Stimulated activated CD4-positive, alpha-beta T cell treated with anti-CD3 and anti-CD28 coated beads, Interleukin-1b, Interleukin-23, amount 100 ng/mL, for 48 hours (primary cell): ENCODE measurements at regions not wholly inside any gene's neighbourhood (a gene's known extent, or its start where the extent isn't known, plus 50 kb on each side); places are given as distances from the start of the nearest gene placed in this dataset.
"Not testable (repeated sequence)": the region's sequence is repeated elsewhere in the genome, so short reads cannot be mapped to it uniquely, and the experiment has no call there.

Experiments used
- DNase-seq: peaks from one replicate; pipeline ENCODE4 v3.0.0-alpha.2; 2020

DNA sequence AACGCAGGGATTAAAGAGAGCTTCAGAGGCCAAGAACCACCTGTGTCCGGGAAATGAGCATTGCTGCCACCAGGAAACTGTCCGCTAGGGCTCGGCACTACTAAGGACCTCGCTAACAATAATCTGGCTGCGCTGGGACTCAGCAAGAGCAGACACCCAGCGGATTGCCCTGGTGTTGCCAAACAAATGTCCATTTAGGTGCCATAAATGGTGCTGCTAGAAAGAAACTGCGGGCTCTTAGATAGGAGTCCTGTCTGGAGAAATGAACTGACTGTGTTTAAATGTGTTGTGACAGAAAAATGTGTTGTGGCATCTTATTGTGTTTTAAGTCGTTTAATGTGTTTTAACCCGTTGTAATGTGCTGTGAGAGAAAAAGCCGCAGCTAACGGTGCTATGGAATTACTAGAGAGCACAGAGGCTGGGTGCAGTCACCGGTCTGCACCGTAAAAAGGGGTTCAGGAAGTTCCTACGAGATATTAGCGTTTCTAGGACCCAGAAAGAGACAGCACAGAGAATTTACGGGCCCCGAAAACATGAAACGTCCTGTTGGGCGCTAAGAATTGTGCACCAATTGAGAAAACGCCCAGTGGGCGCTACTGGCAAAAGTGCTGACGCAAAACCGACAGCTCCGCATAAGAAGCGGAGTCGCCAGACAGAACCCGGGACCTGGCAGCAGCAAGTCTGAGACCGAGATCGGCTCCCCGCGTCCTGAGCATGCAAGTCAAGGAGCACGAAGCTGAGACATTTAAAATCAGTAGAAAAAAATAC is 90.6 kb downstream of the ANXA2R start:
- peak; percentile 63 for DNase-seq

DNA sequence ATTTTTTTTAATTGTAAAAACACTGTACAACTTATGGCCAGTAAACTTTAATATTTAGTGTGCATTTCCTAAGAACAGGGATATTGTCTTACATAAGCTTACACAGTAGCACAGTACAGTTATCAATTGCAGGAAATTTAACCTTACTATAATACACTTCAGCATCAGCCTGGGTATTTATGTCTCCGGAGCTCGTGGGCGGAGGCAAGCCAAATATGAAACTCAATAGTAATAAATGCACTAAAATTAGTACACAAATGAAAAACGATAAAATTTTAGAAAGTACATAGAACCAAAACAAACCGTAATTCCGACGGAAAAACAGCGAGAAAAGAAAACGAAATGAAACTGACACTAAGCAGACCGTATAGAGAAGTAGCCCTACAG is 91.2 kb downstream of the ANXA2R start:
- DNase-seq = peak; percentile 19

DNA sequence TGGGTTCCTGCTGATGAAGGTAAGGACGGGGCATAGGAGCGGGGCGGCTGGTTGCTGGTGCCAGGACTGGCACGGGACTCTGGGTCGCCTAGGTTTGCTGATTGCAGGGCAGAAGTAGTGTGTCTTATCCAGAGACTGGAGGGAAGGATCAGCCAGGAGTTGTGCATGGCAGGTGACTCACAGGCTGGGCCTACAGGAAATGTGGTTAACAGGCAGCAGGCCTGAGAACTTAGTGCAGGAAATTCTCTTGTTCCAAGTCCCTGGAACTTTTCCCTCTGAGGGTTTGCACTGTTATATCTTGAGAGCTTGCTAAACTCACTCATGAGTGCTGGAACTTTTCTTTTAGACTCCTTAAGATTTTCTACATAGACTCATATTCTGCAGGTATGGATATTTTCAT is 95.1 kb downstream of the ANXA2R start:
- no peak for DNase-seq

DNA sequence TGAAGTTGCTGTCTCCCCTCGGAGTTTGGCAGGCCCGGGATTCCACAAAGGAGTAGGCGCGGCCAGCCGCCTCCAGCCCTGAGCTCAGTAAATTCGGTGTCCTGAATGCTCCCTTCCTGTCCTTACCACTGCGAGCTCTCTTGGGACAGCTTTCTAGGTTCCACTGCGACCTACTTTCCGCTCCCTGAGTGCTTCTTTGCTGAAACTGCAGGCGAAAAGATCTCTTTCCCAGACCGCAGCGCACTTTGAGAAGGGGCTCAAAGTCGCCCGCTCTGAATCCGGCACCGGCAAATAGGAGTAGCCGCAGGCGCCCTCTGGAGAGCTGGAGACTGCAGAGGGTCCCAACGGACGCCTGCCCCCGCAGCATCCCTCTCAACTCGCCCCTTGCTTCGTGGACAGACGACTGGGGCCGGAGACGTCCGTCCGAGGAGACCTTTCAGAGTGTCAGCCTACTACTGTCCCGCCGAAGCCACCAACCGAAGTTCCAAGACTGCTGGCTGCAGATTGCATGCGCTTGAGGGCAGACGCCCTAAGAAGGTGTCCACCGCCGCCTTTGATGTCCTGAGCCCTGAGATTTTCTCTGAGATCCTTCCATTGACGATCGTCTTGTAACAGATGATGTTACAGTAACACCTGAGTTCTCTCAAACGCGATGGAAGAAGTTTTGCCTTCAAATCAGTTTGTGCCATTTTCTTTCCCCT is 96.0 kb downstream of the ANXA2R start:
- DNase-seq = no peak

DNA sequence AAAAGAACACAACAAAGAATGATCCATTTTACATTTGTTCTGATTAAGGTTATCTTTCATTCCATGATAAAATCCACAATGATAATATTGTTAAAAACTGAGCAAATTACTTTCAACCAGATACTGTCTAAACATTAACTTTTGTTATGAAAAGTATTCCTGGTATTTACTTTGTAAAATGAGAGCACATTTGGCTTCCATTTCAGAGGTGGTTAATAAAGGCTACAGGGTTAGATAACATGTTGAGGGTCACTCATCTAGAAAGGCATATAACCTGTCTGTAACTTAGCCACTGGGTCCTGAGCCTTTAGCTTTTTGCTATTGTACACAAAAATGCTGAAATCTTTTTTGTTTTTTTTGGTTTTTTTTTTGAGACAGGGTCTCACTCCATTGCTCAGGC is 99.3 kb downstream of the ANXA2R start:
- DNase-seq = no peak

DNA sequence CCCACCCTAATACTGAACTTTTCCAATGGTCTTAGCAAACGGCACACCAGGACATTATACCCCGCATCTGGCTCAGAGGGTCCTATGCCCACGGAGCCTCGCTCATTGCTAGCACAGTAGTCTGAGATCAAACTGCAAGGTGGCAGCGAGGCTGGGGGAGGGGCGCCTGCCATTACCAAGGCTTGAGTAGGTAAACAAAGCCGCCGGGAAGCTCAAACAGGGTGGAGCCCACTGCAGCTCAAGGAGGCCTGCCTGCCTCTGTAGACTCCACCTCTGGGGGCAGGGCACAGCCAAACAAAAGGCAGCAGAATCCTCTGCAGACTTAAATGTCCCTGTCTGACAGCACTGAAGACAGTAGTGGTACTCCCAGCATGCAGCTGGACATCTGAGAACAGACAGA is 108.1 kb downstream of the ANXA2R start:
- not testable (repeated sequence) for DNase-seq

DNA sequence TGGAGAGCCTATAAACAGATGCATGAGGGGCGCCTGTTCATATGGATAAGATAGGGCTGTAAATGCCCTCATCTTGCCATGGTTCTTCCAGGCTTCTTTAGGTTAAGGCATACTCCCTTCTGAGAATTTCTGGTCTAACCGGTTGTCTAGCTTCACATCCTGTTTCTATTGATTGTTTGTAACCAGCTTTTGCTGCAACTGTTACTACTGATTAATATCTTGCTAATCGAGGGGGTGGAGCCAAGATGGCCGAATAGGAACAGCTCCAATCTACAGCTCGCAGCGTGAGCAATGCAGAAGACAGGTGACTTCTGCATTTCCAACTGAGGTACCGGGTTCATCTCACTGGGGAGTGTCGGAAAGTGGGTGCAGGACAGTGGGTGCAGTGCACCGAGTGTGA is 108.7 kb downstream of the ANXA2R start:
- DNase-seq = not testable (repeated sequence)

DNA sequence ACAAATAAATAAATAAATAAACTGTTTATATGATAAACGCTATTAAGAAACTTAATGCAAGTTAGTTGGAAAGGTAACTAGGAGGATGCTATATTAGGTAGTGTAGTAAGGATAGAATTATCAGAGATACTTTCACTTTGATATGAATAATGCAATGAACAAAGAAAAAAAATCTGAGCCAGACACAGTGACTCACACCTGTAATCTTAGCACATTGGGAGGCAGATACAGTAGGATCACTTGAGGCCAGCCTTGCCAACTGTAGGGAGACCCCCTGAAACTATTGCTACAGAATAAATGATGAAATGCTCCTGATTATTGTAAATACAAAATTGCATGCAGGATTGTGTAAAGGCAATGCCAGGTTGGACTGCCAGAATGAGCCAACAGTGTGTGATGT is 109.2 kb downstream of the ANXA2R start:
- DNase-seq = no peak

DNA sequence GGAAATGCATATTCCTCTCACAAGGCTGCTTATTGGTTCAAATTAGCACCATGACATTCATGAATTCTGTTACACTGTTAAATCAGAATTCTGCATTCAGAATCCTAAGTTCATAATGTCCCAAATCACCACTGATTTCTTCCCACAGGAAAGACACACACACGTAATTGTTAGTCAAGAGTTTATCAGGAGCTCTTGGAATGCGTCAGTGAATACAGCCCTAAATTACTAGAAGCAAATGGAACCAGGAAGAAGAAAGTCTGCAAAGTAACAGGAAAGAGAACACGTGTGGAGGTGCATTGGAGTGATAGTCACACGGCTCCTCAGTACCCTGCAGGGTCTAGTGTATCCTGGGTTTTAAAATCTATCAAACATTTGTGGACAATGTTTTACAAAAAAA is 110.2 kb downstream of the ANXA2R start:
- no peak for DNase-seq

DNA sequence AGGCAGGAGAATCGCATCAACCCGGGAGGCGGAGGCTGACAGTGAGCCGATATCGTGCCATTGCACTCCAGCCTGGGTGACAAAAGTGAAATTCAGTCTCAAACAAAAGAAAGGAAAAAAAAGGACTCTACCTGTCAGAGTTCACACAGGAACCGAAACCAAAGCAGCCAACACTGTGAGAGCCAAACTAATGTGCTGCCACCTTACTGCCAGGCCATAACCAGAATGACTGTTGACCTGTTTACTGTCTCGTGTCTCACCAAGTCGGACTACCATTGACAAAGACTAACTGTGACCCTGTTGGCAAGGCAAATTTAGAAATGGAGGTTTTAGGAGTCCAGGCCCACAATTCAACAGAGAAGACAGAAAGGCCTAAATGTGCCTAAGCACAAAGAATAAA is 112.4 kb downstream of the ANXA2R start:
- no peak for DNase-seq

DNA sequence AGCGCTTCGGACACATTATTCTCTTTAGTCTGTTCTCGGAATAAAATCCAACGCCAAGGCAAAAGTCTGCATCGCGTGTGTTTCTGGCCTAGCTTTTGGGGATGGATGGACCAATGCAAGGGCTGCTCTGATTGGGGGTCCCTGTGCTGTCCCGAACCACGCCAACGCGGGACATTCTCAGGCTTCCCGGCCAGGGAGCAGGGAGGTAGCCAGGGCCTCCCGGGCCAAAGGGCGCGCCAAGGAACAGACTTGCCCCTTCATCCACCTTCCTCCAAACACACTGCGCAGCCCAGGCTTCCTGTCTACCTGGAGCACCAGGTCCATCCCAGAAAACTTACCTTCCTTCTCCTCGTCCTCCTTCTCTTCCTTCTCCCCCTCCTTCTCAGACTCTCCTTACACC is 113.0 kb upstream of the SELENOP start:
- DNase-seq = no peak

DNA sequence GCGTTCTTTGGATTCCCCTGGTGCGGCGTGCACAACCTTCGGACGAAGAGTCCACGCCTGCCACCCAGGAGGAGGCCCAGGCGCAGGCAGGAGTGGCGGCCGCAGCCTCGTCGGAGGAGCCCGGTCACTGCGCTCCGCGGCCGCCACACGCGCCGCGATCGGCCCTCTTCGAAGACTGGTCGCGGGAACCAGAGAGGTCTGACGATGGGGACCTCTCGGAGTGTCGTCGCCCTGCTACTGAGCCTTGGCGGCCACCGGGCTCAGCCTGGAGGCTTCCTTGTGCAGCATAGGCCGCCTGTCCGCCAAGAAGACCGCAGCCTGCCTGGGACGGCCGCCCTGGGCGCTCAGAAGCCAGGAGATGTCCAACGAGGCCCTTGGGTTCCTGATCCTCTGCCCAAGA is 112.5 kb upstream of the SELENOP start:
- DNase-seq = no peak

DNA sequence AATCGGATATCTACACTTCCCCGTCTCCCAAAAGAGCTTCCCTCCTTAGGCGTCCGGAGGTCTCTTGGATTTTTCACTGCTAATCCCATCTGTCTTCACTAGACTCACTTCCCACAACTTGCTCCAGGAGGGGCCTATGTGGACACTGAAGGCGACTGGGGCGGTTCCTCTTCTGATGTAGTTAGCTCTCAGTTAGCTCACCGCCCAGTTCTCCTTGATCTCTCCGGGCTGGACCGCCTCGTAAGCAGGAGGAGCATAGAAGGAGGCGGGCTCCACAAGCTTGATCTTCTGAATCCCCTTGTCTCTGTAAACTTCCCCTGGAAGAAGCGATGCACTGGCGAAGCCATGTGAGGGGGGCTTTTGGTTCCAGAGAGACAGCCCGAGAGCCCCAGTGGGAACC is 112.0 kb upstream of the SELENOP start:
- DNase-seq = no peak

DNA sequence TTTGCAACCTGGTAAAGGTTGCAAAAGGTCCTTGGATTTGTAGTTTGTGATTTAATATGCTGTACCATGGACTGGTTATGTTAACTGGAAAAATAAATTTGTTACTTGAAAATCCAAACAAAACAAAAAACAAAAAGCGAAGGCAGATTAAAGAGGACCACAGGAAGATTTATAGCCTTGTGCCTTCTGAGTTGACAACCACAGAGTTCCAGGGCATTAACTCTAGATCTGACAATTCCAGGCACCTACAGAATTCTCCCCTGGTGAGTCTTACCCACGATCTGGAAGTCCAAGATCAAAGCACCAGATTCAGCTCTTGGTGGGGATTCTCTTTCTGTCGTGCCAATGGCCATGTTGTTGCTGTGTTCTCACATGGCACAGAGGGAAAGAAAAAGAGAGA is 107.9 kb upstream of the SELENOP start:
- no peak for DNase-seq

DNA sequence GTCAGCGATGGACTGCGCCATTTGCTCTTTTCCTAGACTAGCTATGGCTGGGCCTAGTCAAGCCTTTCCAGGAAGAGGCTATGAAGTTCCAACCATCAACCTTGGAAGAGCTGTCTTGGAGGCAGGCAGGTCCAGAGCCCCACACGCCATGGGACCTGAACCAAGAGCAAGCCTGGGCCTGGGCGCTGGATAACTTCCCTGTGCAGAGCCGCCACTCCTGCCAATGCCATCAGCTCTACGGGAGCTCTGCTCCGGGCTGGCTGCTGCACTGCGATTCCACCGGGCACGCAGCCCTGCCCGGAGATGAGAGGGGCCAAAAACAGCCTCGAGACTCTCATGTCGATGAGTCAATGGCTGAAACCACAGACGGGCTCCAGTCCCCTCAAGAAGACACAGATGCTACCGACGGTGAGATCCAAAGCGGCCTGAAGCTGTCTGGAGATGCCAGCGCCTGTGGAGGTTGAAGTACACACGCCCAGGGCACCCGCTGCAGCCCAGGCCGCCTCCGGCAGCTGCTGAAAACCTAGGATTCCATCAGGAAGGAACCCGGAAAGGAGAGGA is 103.7 kb upstream of the SELENOP start:
- DNase-seq = no peak

DNA sequence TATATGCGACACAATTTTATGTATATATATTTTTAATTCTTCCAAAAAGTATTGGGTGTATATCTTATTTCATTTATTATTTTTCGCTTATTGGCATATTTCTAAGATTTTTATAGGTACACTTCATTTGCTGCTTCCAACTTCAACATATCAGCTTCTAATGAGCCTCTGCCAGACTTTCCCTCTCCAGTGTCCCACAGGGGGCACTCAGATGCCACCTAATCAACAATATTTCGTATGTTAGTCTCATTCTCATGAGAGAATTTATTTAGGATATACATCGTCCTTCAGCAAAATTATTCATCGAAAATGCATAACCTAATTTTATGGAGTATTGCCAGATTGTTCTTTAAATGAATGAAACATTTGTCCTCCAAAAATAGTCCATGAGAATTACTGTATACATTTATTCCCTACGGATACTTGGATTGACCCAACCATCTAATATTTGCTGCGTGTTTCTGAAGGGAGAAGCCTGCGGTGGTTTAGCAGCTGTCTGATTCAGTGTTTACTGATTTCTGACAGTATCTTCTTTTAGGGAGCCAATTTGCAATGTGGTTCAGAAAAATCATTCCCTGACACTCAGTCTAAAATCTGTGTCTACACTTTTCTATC is 100.6 kb upstream of the SELENOP start:
- DNase-seq = peak; percentile 22

DNA sequence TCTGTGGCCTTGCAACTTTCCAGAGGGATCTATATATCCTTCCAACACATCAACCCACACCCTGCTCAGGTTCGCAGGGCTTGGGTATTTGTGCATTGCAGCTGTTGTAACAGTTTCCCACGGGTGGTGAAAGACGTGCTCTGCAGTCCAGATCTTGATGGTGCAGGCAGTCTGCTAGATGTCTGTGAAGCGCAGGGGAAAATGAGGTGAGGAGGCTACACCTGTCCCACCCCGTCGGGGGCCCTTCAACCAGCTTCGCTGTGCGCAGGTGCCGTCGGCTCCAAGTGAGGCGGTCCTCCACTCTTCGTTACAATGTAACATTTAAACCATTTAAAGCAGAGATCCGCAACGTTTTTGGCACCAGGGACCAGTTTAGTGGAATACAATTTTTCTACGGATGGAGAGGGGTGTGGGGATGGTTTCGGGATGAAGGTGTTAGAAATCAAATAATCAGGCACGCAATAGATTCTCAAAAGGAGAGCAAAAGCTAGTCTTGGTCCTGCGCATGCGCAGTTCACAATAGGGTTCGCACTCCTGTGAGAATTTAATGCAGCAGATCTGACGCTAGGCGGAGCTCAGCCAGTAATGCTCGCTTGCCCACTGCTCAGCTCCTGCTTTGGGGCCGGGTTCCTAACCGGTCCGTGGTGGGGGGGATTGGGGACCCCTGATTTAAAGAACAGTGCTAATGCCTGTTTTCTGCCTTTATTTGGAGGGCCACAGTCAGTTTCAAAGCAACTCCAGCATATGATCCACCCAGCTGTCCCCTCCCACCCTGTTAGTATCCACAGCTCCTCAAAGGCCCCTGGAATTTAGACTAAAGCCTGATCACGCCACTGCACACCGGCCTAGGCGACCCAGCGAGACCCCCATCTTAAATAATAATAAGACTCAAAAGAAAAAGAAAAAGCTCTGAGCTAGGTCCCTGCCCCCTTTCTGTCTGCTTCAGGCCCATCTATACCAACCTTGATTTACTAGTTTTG is 97.1 kb upstream of the SELENOP start:
- DNase-seq = peak; percentile 90

DNA sequence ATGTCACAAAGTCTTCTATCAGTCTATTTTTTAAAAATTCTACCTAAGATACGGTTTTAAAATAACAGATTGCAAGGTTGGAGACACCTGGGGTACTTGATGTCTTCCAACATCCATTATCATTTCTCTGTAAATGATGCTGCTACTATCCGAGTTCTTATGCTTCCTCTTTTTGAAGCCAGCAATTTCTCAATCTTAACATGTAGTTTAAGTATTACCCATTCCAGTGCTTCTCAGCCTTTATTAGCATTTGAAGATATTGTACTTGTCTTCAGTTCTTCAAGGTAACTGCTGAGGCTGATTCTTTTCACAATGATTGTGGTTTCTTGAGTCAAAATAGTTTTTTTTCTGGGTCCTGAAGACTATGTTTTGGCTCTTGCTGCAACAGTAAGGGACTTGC is 96.4 kb upstream of the SELENOP start:
- no peak for DNase-seq

DNA sequence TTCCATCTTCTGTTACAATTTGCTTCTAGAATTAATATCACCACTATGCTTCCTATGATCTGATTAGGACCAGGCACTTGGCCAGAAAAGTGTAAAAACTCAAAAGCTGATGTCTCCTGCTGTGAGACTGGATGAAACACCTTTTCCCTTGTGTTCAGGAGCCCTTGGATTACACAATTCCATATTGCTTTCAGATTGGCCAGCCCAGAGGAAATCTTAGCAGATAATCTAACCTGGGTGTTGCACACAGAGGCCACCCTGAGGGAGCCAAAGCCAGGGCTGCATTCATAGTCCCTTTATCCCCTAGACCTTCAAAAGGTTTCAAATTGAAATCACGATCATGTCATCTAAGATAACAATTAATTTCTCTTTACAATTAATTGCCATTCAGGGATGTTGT is 94.1 kb upstream of the SELENOP start:
- no peak for DNase-seq

DNA sequence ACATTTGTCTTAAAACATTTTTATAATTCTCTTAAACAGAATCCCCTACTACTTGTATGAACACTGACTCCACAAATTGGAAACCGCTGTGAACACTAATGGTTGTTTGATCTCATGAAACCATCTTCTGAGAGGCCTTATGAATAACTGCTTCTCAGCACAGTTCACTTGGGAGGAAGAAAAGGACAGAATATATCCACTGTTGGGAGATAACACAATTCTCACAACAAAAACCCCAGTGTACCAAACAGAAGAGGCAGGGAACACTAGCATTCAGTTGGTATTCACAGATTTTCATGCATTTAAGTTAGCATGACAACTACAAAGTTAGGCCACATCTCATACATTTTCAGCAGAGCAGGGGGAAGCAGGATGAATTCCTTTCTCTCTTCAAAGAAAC is 89.0 kb upstream of the SELENOP start:
- DNase-seq = no peak

DNA sequence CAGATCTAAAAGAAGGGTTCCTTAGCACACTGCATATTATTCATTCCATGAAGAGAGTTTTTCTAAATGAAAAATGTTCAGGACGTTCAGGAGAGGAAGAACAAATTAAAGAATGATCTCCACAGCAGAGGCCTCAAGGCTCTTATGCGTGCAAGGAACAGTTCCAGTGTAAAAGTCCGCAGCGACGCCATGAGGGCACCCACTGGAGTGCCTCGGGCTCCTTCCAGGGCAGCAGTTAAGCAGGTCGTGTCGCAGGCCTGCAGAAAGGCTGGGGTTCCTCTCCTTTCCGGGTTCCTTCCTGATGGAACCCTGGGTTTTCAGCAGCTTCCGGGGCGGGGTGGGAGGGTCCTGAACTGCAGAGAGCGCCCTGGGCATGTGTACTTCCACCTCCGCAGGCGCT is 87.1 kb upstream of the SELENOP start:
- no peak for DNase-seq

DNA sequence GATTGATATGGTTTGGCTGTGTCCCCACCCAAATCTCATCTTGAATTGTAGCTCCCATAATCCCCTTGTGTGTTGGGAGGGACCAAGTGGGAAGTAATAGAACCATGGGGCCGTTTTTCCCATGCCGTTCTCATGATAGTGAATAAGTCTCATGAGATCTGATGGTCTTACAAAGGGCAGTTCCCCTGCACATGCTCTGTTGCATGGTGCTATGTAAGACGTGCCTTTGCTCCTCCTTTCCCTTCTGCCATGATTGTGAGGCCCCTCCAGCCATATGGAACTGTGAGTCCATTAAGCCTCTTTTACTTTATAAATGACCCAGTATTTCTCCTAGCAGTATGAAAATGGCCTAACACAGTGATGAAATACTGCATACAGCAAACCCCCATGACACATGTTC is 84.8 kb upstream of the SELENOP start:
- no peak for DNase-seq

DNA sequence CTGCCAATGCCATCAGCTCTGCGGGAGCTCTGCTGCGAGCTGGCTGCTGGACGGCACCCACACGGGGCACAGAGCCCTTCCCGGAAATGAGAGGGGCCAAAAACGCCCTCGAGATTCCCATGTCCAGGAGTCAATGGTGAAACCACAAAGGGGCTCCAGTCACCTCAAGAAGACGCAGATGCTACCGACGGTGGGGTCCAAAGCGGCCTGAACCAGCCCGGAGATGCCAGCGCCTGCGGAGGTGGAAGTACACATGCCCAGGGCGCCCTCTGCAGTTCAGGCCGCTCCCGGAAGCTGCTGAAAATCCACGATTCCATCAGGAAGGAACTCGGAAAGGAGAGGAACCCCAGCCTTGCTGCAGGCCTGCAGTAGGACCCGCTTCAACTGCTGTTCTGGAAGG is 82.4 kb upstream of the SELENOP start:
- no peak for DNase-seq
